GM12875 (cell line): ENCODE measurements at regions not wholly inside any gene's neighbourhood (a gene's known extent, or its start where the extent isn't known, plus 50 kb on each side); places are given as distances from the start of the nearest gene placed in this dataset.

Source experiments
- H3K4me3 ChIP-seq: one replicate; pipeline ENCODE4 v1.5.1; 2011; ENCODE audit warnings: low read depth, low read length, control low read depth
- TF ChIP-seq, protein P1 (sequence below): IDR thresholded peaks from 2 replicates; pipeline ENCODE4 v1.5.1; 2011; ENCODE audit warnings: low read depth, mild to moderate bottlenecking, control low read depth, inconsistent platforms, low read length, moderate library complexity, borderline replicate concordance; ENCODE audit not compliant: insufficient read depth

DNA sequence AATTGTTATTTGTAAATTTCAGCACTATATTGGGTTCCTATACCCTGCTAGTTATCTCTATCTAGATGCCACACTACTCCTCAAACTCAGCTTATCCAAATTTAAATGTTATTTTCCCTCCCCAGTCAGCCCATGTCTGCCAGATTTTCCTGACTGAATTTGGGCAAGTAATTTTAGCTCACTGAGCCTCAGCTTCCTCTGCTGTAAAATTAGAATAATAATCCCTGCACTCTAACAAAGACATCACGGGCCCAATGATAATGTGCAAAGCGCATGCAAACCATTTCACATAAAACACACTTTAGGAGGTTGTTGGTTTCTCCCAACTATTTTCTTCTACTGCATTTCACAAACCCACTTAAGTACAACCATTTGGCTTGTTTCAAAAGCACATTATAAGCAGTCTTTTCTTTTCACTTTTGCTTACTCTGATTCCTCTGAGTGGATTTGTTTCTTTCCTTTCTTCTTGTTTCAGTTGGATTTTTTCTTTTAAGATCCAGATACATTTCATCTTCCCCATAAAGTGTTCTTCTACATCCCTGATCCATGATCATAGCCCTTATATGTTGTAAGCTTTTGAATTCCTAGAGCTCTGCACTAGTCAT is 152.8 kb upstream of the DPT start:
- H3K4me3 ChIP-seq, result no peak overlapping the region
- TF ChIP-seq, protein P1, sequence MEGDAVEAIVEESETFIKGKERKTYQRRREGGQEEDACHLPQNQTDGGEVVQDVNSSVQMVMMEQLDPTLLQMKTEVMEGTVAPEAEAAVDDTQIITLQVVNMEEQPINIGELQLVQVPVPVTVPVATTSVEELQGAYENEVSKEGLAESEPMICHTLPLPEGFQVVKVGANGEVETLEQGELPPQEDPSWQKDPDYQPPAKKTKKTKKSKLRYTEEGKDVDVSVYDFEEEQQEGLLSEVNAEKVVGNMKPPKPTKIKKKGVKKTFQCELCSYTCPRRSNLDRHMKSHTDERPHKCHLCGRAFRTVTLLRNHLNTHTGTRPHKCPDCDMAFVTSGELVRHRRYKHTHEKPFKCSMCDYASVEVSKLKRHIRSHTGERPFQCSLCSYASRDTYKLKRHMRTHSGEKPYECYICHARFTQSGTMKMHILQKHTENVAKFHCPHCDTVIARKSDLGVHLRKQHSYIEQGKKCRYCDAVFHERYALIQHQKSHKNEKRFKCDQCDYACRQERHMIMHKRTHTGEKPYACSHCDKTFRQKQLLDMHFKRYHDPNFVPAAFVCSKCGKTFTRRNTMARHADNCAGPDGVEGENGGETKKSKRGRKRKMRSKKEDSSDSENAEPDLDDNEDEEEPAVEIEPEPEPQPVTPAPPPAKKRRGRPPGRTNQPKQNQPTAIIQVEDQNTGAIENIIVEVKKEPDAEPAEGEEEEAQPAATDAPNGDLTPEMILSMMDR, result no peak

DNA sequence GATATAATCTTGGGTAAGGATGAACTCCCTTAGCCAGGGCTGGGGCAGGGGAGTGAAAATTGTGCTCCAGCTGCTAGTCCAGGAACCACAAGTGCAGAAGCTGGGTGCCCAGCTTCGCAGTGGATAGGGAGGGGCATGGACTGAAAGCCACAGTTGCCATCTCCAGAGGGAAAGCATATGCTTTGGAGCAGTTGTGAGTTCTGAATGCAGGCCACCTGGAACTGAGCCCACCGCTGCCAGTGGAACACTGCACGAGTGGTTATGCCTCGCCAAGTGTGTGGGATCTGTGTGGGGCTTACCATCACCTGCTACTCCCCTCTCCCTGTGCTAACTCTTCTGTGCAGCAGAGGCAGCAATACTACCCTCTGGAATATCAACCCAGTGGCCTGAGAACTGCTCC is 158.4 kb upstream of the DPT start:
- TF ChIP-seq, protein P1, result no peak
- H3K4me3 ChIP-seq, result no peak overlapping the region

DNA sequence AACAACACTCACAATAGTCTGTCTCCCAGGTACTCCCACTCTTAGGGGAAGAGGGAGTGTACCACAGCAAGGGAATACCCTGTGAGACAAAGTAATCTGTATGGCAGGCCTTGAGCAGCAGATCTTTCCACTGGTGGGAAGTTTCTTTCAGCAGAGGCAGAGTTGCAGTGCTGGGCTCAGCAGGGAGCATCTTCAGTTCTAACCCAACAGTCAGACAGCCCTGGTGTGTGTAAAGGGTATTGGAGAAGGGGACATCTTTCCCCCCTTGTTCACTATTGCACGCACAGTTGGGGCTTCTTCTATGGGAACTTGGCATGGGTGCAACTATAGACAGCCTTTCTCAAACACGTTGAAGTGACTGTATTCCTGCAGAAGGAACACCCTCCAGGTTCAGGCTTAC is 159.4 kb upstream of the DPT start:
- TF ChIP-seq, protein P1, result no peak
- H3K4me3 ChIP-seq, result no peak overlapping the region

DNA sequence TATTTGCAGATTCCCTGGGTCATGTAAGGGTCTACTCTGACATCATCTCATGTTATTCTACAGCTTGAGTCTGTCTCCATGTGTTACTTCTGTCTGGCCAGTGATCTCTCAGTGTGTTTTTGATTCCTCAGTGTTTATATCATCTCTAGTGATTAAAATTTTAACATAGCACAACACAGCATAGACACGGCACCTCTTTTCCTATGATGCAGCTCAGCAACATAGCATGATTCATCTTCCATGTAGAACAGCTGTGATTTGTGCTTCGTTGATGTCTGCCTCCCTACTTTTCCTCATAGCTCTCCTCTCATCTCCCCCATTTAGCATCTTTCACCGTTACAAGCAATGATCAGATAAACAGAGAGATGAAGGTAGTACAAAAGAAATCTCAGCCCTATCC is 163.9 kb upstream of the DPT start:
- TF ChIP-seq, protein P1, result no peak
- H3K4me3 ChIP-seq, result no peak overlapping the region

DNA sequence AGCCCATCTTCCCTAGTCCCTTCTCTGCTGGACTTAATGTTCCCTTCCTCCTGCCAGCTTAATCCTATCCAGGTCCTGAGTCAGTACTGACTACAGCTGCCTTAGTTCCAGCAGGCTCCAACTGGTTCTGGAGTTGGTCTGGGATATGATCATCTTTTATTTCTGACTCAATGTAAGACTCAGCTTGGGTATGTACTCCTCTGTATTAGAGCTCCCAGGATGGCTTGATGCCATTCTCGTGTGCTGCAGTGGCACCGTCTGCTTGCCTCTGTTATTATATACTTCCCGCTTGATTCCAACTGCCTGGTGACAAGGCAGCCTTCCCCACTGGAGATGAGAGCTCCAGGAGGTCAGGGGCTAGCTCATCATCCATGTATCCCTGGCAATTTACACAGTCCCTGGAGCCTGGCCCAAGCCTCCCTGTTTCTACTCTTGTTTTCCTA is 164.4 kb upstream of the DPT start:
- TF ChIP-seq, protein P1, result no peak

DNA sequence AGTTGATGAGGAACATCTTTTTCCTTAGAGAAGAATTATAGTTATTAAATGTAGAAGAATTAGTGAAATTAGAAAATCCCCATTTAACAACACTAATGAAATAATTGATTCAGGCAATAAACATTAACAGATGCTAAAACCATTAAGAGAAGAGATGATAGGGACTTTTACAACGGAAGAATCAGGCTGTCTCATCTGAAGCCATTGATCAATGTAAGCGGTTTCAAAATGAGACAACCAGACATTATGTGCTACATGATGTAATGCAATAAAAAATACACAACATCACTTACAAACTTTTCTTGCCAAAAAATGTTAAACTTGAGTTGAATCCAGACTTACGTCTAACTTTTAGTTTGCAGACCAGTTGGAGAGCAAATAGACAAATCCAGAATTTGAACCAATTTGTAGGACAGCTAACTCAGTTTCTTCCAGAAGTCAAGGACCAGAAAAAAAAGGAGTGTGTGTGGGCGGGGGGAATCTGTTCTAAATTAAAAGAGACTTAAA is 165.4 kb upstream of the DPT start:
- TF ChIP-seq, protein P1, result no peak

More for the DNA sequence above, 164.4 kb upstream of the DPT start:
- no peak overlapping the region for H3K4me3 ChIP-seq

DNA sequence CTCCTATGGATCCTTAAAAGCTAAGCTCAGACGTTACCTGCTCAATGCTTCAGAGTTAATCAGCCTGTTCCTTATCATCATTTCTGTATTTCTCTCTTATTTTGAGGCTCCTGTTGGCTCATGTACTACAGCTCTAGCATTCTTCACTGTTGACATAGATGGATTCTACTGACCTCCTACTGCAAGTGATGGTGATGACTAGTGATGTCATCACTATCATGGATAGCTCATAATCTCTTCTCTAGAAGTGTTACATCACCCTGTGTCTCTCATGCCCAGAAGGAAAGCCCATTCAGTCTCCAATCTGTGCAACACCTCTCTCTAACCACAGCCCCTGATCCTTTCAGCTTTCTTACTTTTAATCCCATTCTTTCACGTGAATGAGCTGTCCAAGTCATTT is 168.2 kb upstream of the DPT start:
- TF ChIP-seq, protein P1, result no peak
- no peak overlapping the region for H3K4me3 ChIP-seq

More for the DNA sequence above, 165.4 kb upstream of the DPT start:
- no peak overlapping the region for H3K4me3 ChIP-seq
